ENCODE measurements at regions not wholly inside any gene's neighbourhood (a gene's known extent, or its start where the extent isn't known, plus 50 kb on each side); places are given as distances from the start of the nearest gene placed in this dataset.

- TF ChIP-seq CTCF (IDR thresholded peaks at IDR 0.05) (no peak), POLR2A (IDR thresholded peaks at IDR 0.05) (no peak)
Measured at GRCh38 chr7:49631071-49631815, 142.2 kb upstream of the VWC2 start.

Data from heart left ventricle (tissue), 13 donors.